Loucy (cell line): ENCODE measurements at regions not wholly inside any gene's neighbourhood (a gene's known extent, or its start where the extent isn't known, plus 50 kb on each side); places are given as distances from the start of the nearest gene placed in this dataset.

Experiments used
- EZH2phosphoT487 ChIP-seq: fragments of 200-600 bp; IDR thresholded peaks from 2 replicates; pipeline ENCODE4 v1.6.1; 2018; ENCODE audit warnings: antibody characterized with exemption, mild to moderate bottlenecking, moderate library complexity, borderline replicate concordance
- TF ChIP-seq, protein P1 (sequence below): fragments of 200-600 bp; sonication (generic); conservative IDR thresholded peaks from 2 replicates; pipeline ENCODE4 v1.5.1; 2014; ENCODE audit warnings: mild to moderate bottlenecking, antibody characterized with exemption, low read length

DNA sequence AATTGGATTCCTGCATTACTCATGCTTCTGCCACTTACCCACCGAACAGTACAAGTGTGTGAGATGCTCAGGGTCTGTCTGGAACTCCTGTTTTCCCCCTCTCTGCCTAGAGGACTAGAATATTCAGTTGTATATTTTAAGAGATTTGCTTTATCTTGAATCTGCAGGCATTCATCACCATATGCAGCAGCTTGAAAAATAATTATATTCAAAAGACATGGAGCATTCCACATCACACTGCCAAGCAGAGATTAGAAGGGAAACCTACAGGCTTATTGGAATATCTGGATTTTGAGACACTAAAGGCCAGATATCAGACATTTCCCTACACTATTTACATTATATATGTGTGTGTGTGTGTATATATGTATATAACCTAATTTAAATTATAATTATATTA is 382.8 kb upstream of the POM121L12 start:
- TF ChIP-seq, protein P1, sequence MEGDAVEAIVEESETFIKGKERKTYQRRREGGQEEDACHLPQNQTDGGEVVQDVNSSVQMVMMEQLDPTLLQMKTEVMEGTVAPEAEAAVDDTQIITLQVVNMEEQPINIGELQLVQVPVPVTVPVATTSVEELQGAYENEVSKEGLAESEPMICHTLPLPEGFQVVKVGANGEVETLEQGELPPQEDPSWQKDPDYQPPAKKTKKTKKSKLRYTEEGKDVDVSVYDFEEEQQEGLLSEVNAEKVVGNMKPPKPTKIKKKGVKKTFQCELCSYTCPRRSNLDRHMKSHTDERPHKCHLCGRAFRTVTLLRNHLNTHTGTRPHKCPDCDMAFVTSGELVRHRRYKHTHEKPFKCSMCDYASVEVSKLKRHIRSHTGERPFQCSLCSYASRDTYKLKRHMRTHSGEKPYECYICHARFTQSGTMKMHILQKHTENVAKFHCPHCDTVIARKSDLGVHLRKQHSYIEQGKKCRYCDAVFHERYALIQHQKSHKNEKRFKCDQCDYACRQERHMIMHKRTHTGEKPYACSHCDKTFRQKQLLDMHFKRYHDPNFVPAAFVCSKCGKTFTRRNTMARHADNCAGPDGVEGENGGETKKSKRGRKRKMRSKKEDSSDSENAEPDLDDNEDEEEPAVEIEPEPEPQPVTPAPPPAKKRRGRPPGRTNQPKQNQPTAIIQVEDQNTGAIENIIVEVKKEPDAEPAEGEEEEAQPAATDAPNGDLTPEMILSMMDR: no peak
- no peak for TF ChIP-seq EZH2phosphoT487
